GM18517 (cell line): ENCODE measurements at regions not wholly inside any gene's neighbourhood (a gene's known extent, or its start where the extent isn't known, plus 50 kb on each side); places are given as distances from the start of the nearest gene placed in this dataset.
A peak's percentile ranks its signal among the peaks of the same experiment; 100 is the strongest.
"Not testable (repeated sequence)": the region's sequence is repeated elsewhere in the genome, so short reads cannot be mapped to it uniquely, and the experiment has no call there.

Experiments used
- ATAC-seq: cut with Tn5 transposase; IDR thresholded peaks from one replicate; pipeline ENCODE4 v1.9.1; 2021; ENCODE audit warnings: mild to moderate bottlenecking, moderate library complexity; ENCODE audit not compliant: unreplicated experiment

GRCh38 chr12:11446372-11446771, 51.0 kb upstream of the PRB2 start:
- ATAC-seq: no peak

- ATAC-seq: no peak
Measured at GRCh38 chr12:11457996-11458645, 62.8 kb upstream of the PRB2 start.

- ATAC-seq: no peak
Measured at GRCh38 chr12:11460343-11461023, 65.1 kb upstream of the PRB2 start.

GRCh38 chr12:11461433-11461832, 66.1 kb upstream of the PRB2 start:
- ATAC-seq: no peak

- ATAC-seq: no peak
Measured at GRCh38 chr12:11477110-11477509, 81.7 kb upstream of the PRB2 start.

GRCh38 chr12:11482955-11483354, 87.6 kb upstream of the PRB2 start:
- ATAC-seq: no peak

GRCh38 chr12:11486623-11487444, 91.5 kb upstream of the PRB2 start:
- ATAC-seq: peak; percentile 80

GRCh38 chr12:11496157-11496851, 100.9 kb upstream of the PRB2 start:
- no peak for ATAC-seq

- ATAC-seq: no peak
Measured at GRCh38 chr12:11497438-11497837, 102.1 kb upstream of the PRB2 start.

GRCh38 chr12:11497995-11498394, 102.6 kb upstream of the PRB2 start:
- ATAC-seq: peak; percentile 77

- not testable (repeated sequence) for ATAC-seq
Measured at GRCh38 chr12:11498574-11498973, 103.2 kb upstream of the PRB2 start.

- ATAC-seq: no peak
Measured at GRCh38 chr12:11499806-11500187, 104.4 kb upstream of the PRB2 start.

- ATAC-seq: peak; percentile 57
Measured at GRCh38 chr12:11500188-11500860, 105.0 kb upstream of the PRB2 start.

- ATAC-seq: no peak
Measured at GRCh38 chr12:11500861-11501230, 105.5 kb upstream of the PRB2 start.

- ATAC-seq: no peak
Measured at GRCh38 chr12:11508699-11509098, 113.3 kb upstream of the PRB2 start.

- ATAC-seq: no peak
Measured at GRCh38 chr12:11509326-11509725, 114.0 kb upstream of the PRB2 start.

GRCh38 chr12:11510671-11511070, 115.3 kb upstream of the PRB2 start:
- no peak for ATAC-seq

GRCh38 chr12:11513288-11513687, 117.9 kb upstream of the PRB2 start:
- ATAC-seq: no peak

GRCh38 chr12:11517080-11517479, 121.7 kb upstream of the PRB2 start:
- ATAC-seq: no peak

- no peak for ATAC-seq
Measured at GRCh38 chr12:11524446-11524845, 125.0 kb upstream of the ETV6 start.

- no peak for ATAC-seq
Measured at GRCh38 chr12:11534064-11534463, 115.4 kb upstream of the ETV6 start.
